Small intestine (tissue), 7 donors: ENCODE measurements at regions not wholly inside any gene's neighbourhood (a gene's known extent, or its start where the extent isn't known, plus 50 kb on each side); places are given as distances from the start of the nearest gene placed in this dataset.
A peak's percentile ranks its signal among the peaks of the same experiment; 100 is the strongest.

Experiments
- DNase-seq, 2 donors: peaks; one replicate each; pipeline versions ENCODE4 v3.0.0 to v3.0.0-alpha.2; 2013
- FAIRE-seq: peaks from 2 replicates; lab custom pipeline; 2012; peaks lifted over from hg19 to GRCh38; lab: Jason Lieb, UNC
- H3K27ac ChIP-seq, 3 donors: one replicate each; pipeline ENCODE4 v1.5.1; 2013; ENCODE audit warnings: low read length in 2 of 3, mild to moderate bottlenecking in 2 of 3, control low read depth in 1 of 3, inconsistent platforms in 1 of 3, low read depth in 1 of 3, moderate library complexity in 1 of 3
- H3K27me3 ChIP-seq, 3 donors: one replicate each; pipeline ENCODE4 v1.6.1; 2013; ENCODE audit warnings: low read length in 3 of 3, inconsistent platforms in 1 of 3; ENCODE audit not compliant: control insufficient read depth in 3 of 3, insufficient read depth in 3 of 3
- H3K36me3 ChIP-seq, 3 donors: one replicate each; pipeline ENCODE4 v1.6.1; 2013; ENCODE audit warnings: low read length in 3 of 3, inconsistent platforms in 1 of 3, low read depth in 1 of 3, mild to moderate bottlenecking in 1 of 3, moderate library complexity in 1 of 3; ENCODE audit not compliant: control insufficient read depth in 3 of 3, insufficient read depth in 2 of 3
- H3K4me1 ChIP-seq, 3 donors: one replicate each; pipeline ENCODE4 v1.6.1; 2013; ENCODE audit warnings: low read length in 2 of 3, inconsistent platforms in 1 of 3, low read depth in 1 of 3, mild to moderate bottlenecking in 1 of 3, moderate library complexity in 1 of 3; ENCODE audit not compliant: control insufficient read depth in 3 of 3, insufficient read depth in 2 of 3
- H3K4me3 ChIP-seq, 3 donors: one replicate each; pipeline ENCODE4 v1.5.1; 2013; ENCODE audit warnings: low read length in 3 of 3, control low read depth in 1 of 3, inconsistent platforms in 1 of 3, low read depth in 1 of 3, mild to moderate bottlenecking in 1 of 3, moderate library complexity in 1 of 3
- H3K9me3 ChIP-seq, 2 donors: one replicate each; pipeline ENCODE4 v1.6.1; 2013; ENCODE audit warnings: low read depth in 1 of 2, low read length in 1 of 2; ENCODE audit not compliant: control insufficient read depth in 2 of 2, insufficient read depth in 1 of 2
- WGBS, 3 donors: extraction: QIAGEN DNeasy Blood & Tissue Kit; methylation state at CpG; one replicate each; pipeline ENCODE4 v1.1.7; 2013; 5-methylcytosine and 5-hydroxymethylcytosine counted together
- donor health status: healthy with polysubstance abuse.
- donor health status: control.
- donor health status: control.
- donor health status: Bipolar disorder and iron deficiency.
- donor health status: healthy.

DNA sequence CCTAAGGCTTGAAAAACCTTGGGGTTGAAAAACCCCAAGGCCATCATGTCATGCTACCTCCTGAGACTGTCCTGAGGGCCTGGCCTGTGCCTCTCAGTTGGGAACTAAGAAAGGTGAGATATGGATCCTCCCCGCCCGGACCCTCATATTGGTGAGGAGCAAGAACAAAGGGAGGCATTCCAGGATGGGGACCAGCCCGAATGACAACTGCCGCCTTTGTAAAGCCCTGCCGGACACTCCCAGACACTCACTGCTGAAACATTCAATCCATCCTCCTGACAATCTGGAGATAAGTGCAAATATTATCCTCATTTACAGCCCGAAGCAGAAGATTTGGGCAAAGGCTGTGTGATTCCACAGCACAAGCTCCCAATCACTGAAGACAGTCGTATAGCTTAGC is 298.3 kb downstream of the NSG2 start:
- Histone ChIP-seq H3K4me3 (no peak overlapping the region), H3K9me3 (no peaks in the 10 kb centered on the region), H3K36me3 (no peaks in the 10 kb centered on the region), H3K27me3 (peaks cover 0 to 7% (median 0%) of the 10 kb centered on the region in 3 donors), H3K27ac (no peak overlapping the region), H3K4me1 (no peaks in the 10 kb centered on the region)
- no peak for FAIRE-seq
- 74 to 80% (median 78%) methylated on average over 7 of the region's 7 CpGs for WGBS, 3 donors
- DNase-seq = no peak

DNA sequence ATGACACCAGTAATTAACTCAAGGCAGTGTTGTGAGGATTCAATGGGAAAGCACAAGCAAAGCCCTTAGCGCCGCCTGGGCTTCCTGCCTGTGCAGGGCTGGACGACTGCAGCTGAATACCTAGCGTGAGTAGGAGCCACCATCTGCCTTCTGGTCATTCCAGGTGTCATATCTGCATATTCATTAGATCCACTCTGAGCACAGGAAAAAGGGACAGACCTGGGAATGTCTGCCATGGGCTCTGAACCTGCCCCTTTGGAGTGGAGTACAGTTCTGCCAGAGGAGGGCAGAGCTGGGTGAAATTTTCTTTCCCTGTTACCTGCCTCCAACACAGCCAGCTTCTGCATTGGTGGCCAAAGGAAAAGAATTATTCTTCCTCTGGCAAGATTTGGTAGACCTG is 298.8 kb downstream of the NSG2 start:
- Histone ChIP-seq H3K27ac (no peak overlapping the region), H3K9me3 (no peaks in the 10 kb centered on the region), H3K4me3 (no peak overlapping the region), H3K4me1 (no peaks in the 10 kb centered on the region), H3K36me3 (no peaks in the 10 kb centered on the region), H3K27me3 (peaks cover 0 to 7% (median 0%) of the 10 kb centered on the region in 3 donors)
- DNase-seq (no peak), FAIRE-seq (no peak)
- WGBS, 3 donors = 65 to 75% (median 71%) methylated on average over 4 of the region's 4 CpGs

DNA sequence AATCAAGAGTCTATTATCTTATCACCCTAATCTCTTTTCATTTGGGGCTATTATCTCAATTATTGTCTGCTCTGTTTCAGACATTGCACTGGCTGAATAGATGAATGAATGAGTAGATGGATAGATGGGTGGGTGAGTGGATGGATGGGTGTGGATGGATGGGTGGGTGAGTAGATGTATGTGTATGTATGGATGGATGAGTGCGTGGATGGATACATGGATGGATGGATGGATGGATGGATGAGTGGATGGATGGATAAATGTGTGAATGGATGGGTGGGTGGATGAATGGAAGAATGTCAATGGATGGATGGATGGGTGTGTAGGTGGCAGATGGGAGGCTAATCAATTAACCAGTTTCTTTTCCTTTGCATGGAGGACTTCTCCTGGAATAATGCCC is 301.7 kb downstream of the NSG2 start:
- no peaks in the 10 kb centered on the region for H3K4me1 ChIP-seq
- WGBS, 3 donors = 89 to 100% (median 96%) methylated on average over 1 of the region's 1 CpG
- DNase-seq = no peak

GRCh38 chr5:174348311-174348981 is 302.9 kb downstream of the NSG2 start:
- Histone ChIP-seq H3K4me3 (no peak overlapping the region), H3K27ac (no peak overlapping the region), H3K36me3 (no peaks in the 10 kb centered on the region), H3K27me3 (peaks cover 0 to 13% (median 3%) of the 10 kb centered on the region in 3 donors), H3K9me3 (no peaks in the 10 kb centered on the region), H3K4me1 (no peaks in the 10 kb centered on the region)
- 64 to 74% (median 64%) methylated on average over 8 of the region's 8 CpGs for WGBS, 3 donors
- no peak for FAIRE-seq
- no peak for DNase-seq

More for the DNA sequence above, 301.7 kb downstream of the NSG2 start:
- Histone ChIP-seq H3K27me3 (peaks cover 0 to 13% (median 3%) of the 10 kb centered on the region in 3 donors), H3K4me3 (no peak overlapping the region), H3K36me3 (no peaks in the 10 kb centered on the region), H3K27ac (no peak overlapping the region), H3K9me3 (no peaks in the 10 kb centered on the region)
- FAIRE-seq = no peak

- 67 to 77% (median 73%) methylated on average over 4 of the region's 4 CpGs for WGBS, 3 donors
- Histone ChIP-seq H3K4me1 (peaks cover 0 to 3% (median 0%) of the 10 kb centered on the region in 3 donors), H3K36me3 (no peaks in the 10 kb centered on the region), H3K27me3 (peaks cover 0 to 8% (median 3%) of the 10 kb centered on the region in 3 donors), H3K27ac (no peak overlapping the region), H3K9me3 (no peaks in the 10 kb centered on the region), H3K4me3 (no peak overlapping the region)
- FAIRE-seq = no peak
- no peak for DNase-seq
Observed at GRCh38 chr5:174352681-174353080, 307.2 kb downstream of the NSG2 start.

DNA sequence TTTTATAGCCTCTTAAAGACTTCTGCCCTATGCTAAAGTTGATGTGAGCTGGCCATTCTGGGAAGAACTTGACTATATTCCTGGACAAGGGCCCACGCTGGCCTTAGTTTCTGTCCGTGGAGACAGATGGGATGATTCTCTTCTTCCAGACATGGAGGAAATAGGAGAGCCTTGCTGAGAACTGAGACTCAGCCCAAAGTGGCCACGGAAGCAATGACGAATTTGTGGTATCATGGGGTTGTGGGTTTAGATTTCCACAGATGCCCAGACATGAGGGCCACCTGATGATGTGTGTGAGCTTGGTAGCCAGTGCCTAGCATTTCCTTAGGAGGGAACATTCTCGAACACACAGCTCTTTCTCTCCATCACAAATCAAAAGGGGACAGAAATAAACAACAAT is 309.1 kb downstream of the NSG2 start:
- Histone ChIP-seq H3K4me1 (peaks cover 0 to 3% (median 0%) of the 10 kb centered on the region in 3 donors), H3K4me3 (no peak overlapping the region), H3K27me3 (peaks cover 0 to 6% (median 3%) of the 10 kb centered on the region in 3 donors), H3K27ac (no peak overlapping the region), H3K9me3 (no peaks in the 10 kb centered on the region), H3K36me3 (no peaks in the 10 kb centered on the region)
- FAIRE-seq (no peak), DNase-seq (no peak)
- 82 to 87% (median 82%) methylated on average over 5 of the region's 5 CpGs for whole genome bisulfite sequencing, 3 donors

DNA sequence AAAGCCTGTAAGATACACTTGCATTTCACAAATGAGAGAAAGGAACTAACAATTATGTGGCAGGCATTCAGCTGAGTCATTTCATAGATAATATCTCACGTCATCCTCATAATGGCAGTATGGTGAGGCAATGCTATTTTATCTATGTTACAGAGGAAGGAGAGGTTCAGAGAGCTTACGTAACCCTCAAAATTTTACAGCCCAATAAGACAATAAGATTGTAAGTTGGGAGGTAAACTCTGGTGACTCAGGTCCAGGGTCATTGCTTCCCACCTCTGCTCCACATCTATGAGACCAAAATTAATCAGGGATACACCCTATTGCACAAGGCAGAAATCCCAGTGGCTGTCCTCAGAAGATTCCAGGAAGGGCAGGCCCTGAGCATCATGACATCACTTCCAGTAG is 309.7 kb downstream of the NSG2 start:
- peaks cover 0 to 3% (median 0%) of the 10 kb centered on the region in 3 donors for H3K4me1 ChIP-seq
- no peak for FAIRE-seq
- WGBS, 3 donors = 14 to 48% (median 29%) methylated on average over 2 of the region's 2 CpGs
- no peak overlapping the region for H3K27ac ChIP-seq
- no peak overlapping the region for H3K4me3 ChIP-seq
- peak; percentile 16 to 71 for DNase-seq
- H3K27me3 ChIP-seq = peaks cover 0 to 6% (median 3%) of the 10 kb centered on the region in 3 donors
- no peaks in the 10 kb centered on the region for H3K36me3 ChIP-seq
- no peaks in the 10 kb centered on the region for H3K9me3 ChIP-seq

DNA sequence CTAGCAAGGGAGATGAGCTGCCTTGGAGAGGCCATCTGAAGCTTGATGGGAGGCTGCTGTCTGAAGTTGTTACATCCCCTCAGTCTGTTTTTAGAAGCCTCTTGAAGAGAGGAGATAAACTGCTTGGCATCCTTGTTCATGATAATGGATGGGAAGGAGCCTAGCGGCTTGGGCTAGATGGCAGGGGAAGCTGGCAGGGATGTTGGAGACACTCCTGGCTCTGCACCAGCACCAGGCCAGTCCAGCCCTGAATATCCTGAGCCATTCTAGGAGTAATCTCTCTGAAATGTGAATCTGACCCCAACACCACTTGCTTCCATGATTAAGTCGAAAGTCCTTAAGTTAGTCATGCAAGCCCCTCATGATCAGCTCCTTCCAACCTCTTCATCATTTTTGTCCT is 310.5 kb downstream of the NSG2 start:
- H3K27ac ChIP-seq = no peak overlapping the region
- FAIRE-seq (no peak), DNase-seq (no peak)
- 86 to 90% (median 88%) methylated on average over 2 of the region's 2 CpGs for WGBS, 3 donors
- H3K27me3 ChIP-seq = peaks cover 0 to 3% (median 0%) of the 10 kb centered on the region in 3 donors
- no peaks in the 10 kb centered on the region for H3K9me3 ChIP-seq
- H3K4me1 ChIP-seq = peaks cover 0 to 3% (median 0%) of the 10 kb centered on the region in 3 donors
- H3K36me3 ChIP-seq = no peaks in the 10 kb centered on the region
- H3K4me3 ChIP-seq = no peak overlapping the region
